PC-9 (cell line): ENCODE measurements at regions not wholly inside any gene's neighbourhood (a gene's known extent, or its start where the extent isn't known, plus 50 kb on each side); places are given as distances from the start of the nearest gene placed in this dataset.

Source experiments
- EZH2 ChIP-seq: fragments of 200-600 bp; sonication (generic); IDR thresholded peaks from 2 replicates; pipeline ENCODE4 v1.8.0; 2017; ENCODE audit warnings: antibody characterized with exemption, low read depth
- TF ChIP-seq, protein P1 (sequence below): fragments of 200-600 bp; sonication (generic); conservative IDR thresholded peaks from 2 replicates; pipeline ENCODE4 v1.6.1; 2017; ENCODE audit warnings: mixed run types, antibody characterized with exemption, mild to moderate bottlenecking, moderate library complexity

DNA sequence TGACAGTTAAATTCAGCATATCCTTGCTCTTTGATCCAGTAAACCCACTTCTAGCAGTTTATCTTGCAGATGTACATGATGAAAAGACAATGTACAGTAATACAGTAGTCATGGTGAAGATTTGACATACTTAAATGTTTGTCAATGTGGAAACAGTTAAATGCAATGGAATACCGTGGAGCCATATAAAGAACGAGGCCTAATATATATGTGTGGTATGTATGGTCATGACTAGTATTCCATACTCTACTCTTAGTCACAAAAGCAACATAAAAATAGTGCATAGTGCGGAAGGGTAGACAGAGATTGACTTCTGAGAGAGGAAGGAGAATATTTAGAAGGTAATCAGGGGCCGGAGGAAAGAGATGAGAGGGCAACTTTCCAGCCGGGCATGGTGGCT is 70.7 kb upstream of the ARMC2 start:
- TF ChIP-seq, protein P1, sequence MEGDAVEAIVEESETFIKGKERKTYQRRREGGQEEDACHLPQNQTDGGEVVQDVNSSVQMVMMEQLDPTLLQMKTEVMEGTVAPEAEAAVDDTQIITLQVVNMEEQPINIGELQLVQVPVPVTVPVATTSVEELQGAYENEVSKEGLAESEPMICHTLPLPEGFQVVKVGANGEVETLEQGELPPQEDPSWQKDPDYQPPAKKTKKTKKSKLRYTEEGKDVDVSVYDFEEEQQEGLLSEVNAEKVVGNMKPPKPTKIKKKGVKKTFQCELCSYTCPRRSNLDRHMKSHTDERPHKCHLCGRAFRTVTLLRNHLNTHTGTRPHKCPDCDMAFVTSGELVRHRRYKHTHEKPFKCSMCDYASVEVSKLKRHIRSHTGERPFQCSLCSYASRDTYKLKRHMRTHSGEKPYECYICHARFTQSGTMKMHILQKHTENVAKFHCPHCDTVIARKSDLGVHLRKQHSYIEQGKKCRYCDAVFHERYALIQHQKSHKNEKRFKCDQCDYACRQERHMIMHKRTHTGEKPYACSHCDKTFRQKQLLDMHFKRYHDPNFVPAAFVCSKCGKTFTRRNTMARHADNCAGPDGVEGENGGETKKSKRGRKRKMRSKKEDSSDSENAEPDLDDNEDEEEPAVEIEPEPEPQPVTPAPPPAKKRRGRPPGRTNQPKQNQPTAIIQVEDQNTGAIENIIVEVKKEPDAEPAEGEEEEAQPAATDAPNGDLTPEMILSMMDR: no peak
- no peak for TF ChIP-seq EZH2
